ENCODE measurements at regions not wholly inside any gene's neighbourhood (a gene's known extent, or its start where the extent isn't known, plus 50 kb on each side); places are given as distances from the start of the nearest gene placed in this dataset.

DNA sequence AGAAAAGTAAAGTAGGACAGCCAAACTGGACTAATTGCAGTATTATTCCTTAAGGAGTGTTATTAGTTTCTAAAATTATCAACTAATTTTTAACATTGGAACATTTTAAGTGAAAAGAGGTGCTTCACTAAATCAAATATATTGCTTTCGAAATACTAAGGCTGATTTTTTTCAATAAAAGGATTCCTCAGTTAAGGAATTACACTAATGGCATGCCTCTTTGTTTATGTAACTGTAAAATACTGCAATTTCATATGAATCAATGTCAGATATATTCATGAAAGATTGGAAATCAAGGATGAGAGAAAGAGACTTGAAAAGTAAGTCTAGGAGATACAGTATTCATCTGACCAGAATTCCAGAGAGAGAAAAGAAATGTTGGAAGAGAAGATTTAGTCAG is 129.8 kb downstream of the TANC2 start:
- peaks cover 2% of the 10 kb centered on the region for H3K9me3 Mint-ChIP-seq
- H3K4me3 Mint-ChIP-seq: no peak overlapping the region
- peaks cover 4% of the 10 kb centered on the region for H3K36me3 Mint-ChIP-seq
- no peak overlapping the region for H3K27ac Mint-ChIP-seq
- DNase-seq: no peak
- H3K4me1 Mint-ChIP-seq: no peaks in the 10 kb centered on the region
- H3K27me3 Mint-ChIP-seq: no peaks in the 10 kb centered on the region

DNA sequence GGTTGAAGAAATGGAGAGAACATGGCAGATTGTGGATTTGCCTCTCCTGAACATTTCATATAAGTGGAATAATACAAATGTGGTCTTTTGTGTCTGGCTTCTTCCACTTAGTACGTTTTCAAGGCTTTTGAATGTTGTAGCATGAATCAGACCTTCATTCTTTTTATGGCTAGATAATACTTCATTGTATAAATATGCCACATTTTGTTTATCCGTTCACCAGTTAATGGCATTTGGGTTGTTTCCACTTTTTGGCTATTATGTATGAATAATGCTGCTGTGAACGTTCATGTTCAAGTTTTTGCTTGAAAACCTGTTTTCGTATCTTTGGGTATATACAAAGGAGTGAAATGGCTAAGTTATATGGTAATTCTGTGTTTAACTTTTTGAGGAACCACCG is 130.4 kb downstream of the TANC2 start:
- Mint-ChIP-seq H3K36me3 (peaks cover 5% of the 10 kb centered on the region), H3K27ac (no peak overlapping the region), H3K9me3 (no peaks in the 10 kb centered on the region), H3K4me3 (no peak overlapping the region), H3K4me1 (no peaks in the 10 kb centered on the region), H3K27me3 (no peaks in the 10 kb centered on the region)
- DNase-seq: no peak

DNA sequence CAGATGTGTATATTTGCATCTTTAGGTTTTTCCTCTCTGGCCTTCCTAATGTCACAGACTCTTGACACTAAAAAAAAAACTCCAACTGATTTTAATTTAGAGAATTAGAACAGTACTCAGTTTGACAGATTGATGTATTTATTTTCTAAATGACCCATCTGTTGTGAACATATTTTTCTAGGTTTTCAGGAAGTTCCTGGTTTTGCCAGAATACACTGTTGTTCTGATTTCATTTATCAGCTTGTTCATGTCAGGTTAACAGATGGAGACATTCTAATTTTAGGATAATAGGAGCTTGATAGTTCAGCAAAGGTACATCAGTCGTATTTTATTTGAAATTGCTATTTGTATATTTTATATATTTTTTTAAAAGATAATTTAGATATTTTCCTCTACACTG is 133.4 kb downstream of the TANC2 start:
- H3K4me1 Mint-ChIP-seq: no peaks in the 10 kb centered on the region
- H3K4me3 Mint-ChIP-seq: no peak overlapping the region
- no peaks in the 10 kb centered on the region for H3K9me3 Mint-ChIP-seq
- H3K36me3 Mint-ChIP-seq: peaks cover 9% of the 10 kb centered on the region
- no peak for DNase-seq
- no peaks in the 10 kb centered on the region for H3K27me3 Mint-ChIP-seq
- no peak overlapping the region for H3K27ac Mint-ChIP-seq

DNA sequence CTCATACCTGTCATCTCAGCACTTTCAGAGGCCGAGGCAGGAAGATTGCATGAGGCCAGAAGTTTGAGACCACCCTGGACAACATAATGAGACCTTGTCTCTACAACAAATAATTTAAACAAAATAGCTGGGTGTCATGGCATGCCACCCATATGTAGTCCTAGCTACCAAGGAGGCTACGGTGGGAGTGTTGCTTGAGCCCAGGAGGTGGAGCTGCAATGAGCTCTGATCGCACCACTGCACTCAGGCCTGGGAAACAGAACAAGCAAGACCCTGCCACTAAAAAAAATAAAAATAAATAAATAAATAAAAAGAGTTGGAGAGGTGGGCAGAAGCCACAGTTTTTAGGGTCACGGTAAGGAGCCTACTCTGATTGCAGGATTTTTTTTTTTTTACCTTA is 136.0 kb downstream of the TANC2 start:
- no peaks in the 10 kb centered on the region for H3K4me1 Mint-ChIP-seq

DNA sequence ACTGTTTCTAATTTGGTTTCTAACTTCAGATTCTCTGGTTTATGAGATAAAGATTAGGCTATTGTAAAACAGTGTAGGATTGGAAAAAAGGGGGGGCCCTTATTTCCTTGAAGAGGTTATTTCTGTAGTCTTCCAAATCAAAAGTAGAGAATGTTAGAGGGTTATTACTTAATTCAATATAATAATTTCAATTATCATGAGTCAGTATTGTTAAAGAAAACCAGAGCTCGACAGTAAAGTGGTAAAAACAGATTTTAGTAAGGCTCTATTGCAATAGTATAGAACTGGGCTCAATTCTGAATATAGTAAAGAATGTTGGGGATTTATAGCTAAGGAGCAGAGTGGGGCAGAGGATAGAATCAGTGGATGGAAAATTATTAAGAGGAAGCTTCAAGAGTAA is 140.0 kb downstream of the TANC2 start:
- Mint-ChIP-seq H3K4me1 (no peaks in the 10 kb centered on the region), H3K9me3 (no peaks in the 10 kb centered on the region), H3K4me3 (no peak overlapping the region), H3K27me3 (no peaks in the 10 kb centered on the region), H3K27ac (no peak overlapping the region), H3K36me3 (peaks cover 5% of the 10 kb centered on the region)
- no peak for DNase-seq

More for the DNA sequence above, 136.0 kb downstream of the TANC2 start:
- H3K9me3 Mint-ChIP-seq: no peaks in the 10 kb centered on the region
- H3K36me3 Mint-ChIP-seq: peaks cover 5% of the 10 kb centered on the region
- no peak overlapping the region for H3K27ac Mint-ChIP-seq
- H3K4me3 Mint-ChIP-seq: no peak overlapping the region
- no peaks in the 10 kb centered on the region for H3K27me3 Mint-ChIP-seq
- DNase-seq: no peak

DNA sequence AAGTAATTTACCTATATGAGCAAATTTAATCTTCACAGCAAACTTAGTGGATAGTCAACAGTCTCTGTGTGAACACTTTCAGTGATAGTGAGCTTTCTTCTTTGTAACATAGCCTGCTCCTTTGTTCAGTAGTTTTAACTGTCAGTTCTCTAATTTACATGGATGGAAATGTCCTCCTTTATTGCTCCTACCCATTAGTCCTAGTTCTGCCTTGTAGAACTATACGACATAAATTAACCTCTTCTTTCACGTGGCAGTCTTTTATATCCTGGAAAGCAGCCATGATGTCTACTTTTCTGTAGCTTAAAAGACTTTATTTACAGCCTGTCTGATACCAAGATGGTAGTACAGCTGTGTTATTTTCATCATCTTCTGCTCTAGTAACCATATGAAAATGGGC is 143.6 kb downstream of the TANC2 start:
- Mint-ChIP-seq H3K4me3 (no peak overlapping the region), H3K27me3 (no peaks in the 10 kb centered on the region), H3K27ac (no peak overlapping the region), H3K4me1 (no peaks in the 10 kb centered on the region), H3K36me3 (no peaks in the 10 kb centered on the region), H3K9me3 (no peaks in the 10 kb centered on the region)
- no peak for DNase-seq

DNA sequence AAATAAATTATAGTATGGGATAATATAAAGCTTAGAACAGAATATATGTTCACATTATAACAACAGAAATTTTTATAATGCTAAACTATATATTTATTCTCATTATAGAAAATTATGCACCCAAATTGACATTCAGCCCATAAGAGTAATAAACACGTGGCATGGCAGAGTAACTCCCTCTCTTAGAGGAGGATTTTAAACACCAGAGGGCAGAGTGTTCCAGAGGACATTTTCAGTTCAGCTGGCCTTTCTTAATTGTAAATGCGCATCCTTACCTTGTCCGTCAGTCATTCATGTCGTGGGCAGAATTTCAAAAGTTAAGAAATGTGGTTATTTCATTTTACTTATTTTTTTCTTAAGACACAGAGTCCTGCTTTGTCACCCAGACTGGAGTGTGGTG is 147.1 kb downstream of the TANC2 start:
- Mint-ChIP-seq H3K36me3 (no peaks in the 10 kb centered on the region), H3K9me3 (no peaks in the 10 kb centered on the region), H3K4me1 (no peaks in the 10 kb centered on the region), H3K4me3 (no peak overlapping the region), H3K27ac (no peak overlapping the region), H3K27me3 (no peaks in the 10 kb centered on the region)
- DNase-seq: no peak

DNA sequence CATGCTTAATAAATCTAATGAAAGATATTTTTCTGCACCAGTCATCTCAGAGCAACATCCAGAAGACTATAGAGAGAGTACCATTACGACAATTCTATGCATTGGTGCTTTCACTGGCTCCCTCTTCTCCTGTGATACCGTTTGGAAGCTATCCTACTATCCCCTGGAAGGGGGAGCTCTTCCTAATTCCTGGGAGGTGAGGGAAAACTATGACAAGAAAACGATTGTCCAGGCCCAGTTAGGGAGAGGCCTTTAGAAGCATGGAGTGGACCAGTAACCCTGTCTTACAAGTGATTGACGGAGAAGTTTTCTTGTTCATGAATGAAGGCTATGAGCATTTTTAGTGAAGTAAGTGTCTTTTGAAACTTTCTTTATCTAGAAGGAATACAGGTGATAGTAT is 150.2 kb downstream of the TANC2 start:
- Mint-ChIP-seq H3K4me3 (no peak overlapping the region), H3K9me3 (no peaks in the 10 kb centered on the region), H3K27ac (no peak overlapping the region), H3K4me1 (no peaks in the 10 kb centered on the region), H3K36me3 (no peaks in the 10 kb centered on the region), H3K27me3 (no peaks in the 10 kb centered on the region)
- DNase-seq: no peak

DNA sequence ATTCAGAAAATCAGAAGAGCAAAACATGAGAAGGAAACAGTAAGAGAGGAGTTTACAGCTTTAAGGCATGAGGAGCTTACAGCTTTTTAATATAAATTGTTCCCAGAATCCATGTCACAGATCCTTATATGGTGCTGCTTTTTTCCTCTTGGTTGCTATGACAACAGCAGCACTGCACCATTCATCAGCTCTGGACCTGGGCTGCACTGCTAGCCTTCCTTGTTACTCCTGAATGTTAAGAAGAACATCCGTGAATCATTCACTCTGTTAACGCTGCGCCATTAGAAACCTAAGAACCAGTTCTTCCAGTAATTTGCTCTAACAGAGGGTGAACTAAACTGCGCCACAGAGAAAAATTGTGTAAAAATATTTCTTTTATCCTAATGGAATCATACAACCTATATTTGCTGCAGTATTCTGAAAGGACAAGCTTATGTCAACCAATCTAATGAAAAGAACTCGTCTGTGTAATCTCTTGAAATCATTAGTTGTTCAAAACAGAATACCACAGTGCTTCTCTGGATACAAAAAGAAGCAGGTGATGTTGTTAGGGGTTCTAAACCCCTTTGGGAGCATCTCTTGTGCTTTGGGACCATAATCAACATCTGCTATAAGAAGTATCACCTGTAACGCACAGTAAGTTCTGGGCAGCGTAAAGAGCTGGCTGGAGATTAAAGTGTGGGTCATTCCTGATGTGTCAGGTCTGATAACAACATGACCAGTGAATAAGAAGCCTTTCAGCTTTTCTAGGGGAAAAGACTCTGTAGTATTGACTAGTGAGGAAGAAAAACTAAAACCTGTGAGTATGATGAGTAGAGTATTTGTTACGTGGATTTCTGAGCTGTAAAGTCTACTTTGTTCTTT is 151.2 kb downstream of the TANC2 start:
- Mint-ChIP-seq H3K27ac (no peak overlapping the region), H3K36me3 (no peaks in the 10 kb centered on the region), H3K9me3 (no peaks in the 10 kb centered on the region), H3K4me1 (no peaks in the 10 kb centered on the region), H3K27me3 (no peaks in the 10 kb centered on the region), H3K4me3 (no peak overlapping the region)
- no peak for DNase-seq

DNA sequence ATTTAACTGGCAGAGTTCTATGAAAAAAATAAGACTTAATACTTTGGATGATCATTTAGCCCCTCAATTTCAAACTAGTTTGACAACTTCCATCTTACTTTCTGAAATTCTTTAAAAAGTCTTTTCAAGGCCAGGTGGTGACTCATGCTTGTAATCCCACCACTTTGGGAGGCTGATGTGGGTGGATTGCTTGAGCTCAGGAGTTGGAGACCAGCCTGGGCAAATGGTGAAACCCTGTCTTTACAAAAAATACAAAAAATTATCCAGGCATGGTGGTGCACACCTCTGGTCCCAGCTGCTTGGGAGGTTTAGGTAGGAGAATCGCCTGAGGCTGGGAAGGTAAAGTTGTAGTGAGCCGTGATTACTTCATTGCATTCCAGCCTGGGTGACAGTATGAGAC is 154.4 kb downstream of the TANC2 start:
- Mint-ChIP-seq H3K9me3 (no peaks in the 10 kb centered on the region), H3K4me1 (no peaks in the 10 kb centered on the region), H3K4me3 (no peak overlapping the region), H3K36me3 (no peaks in the 10 kb centered on the region), H3K27ac (no peak overlapping the region), H3K27me3 (no peaks in the 10 kb centered on the region)
- no peak for DNase-seq

DNA sequence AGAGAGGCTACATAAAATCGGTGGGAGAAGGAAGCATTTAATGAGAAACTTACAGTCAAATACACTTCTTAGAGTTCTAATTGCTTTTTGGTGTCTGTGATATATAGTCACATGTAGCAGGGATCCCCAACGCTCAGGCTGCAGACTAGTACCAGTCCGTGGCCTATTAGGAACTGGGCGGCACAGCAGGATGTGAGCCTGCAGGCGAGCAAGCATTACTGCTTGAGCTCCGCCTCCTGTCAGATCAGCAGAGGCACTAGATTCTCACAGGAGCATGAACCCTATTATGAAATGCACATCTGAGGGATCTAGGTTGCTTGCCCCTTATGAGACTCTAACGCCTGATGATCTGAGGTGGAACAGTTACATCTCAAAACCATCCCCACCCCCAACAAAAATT is 158.5 kb downstream of the TANC2 start:
- Mint-ChIP-seq H3K36me3 (no peaks in the 10 kb centered on the region), H3K27me3 (no peaks in the 10 kb centered on the region), H3K9me3 (no peaks in the 10 kb centered on the region), H3K27ac (no peak overlapping the region), H3K4me1 (no peaks in the 10 kb centered on the region), H3K4me3 (no peak overlapping the region)
- no peak for DNase-seq

DNA sequence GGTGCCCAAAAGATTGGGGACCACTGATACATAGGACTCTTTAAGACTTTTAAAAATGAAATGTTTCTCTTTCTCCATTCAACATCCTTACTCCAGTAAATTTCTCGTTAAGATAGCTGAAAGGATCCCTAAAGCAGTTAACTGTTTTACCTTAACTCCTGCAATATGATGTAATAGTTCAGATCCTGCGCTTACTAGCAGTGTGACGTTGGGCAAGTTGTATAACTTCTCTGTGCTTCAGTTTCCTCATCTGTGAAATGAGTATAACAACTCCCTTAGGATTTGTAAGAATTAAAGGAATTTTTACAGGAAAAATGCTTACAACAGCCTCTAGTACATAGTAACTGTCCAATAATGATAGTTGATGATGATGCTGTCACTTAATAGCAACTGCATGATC is 158.9 kb downstream of the TANC2 start:
- Mint-ChIP-seq H3K4me1 (no peaks in the 10 kb centered on the region), H3K4me3 (no peak overlapping the region), H3K27ac (no peak overlapping the region), H3K9me3 (no peaks in the 10 kb centered on the region), H3K27me3 (no peaks in the 10 kb centered on the region), H3K36me3 (no peaks in the 10 kb centered on the region)
- DNase-seq: no peak

DNA sequence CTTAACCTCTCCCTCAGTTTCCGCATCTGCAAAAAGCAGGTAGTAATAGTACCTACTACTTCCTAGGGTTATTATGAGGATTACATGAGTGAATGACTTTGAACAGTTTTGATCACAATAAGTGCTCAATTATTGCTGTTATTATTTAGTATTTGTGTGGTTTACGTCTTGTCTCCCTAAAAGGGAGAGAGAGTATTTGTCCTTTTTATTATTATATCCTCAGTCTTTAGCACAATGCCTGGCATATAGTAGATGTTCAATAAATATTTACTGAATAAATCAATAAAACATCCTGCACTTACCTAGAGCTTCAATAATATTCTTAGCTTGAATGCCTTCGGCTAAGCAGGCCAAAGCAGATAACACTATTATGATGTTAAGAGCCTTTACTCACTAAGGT is 160.0 kb downstream of the TANC2 start:
- H3K9me3 Mint-ChIP-seq: no peaks in the 10 kb centered on the region
- no peak for DNase-seq
- no peak overlapping the region for H3K4me3 Mint-ChIP-seq
- no peaks in the 10 kb centered on the region for H3K36me3 Mint-ChIP-seq
- H3K27ac Mint-ChIP-seq: no peak overlapping the region
- H3K4me1 Mint-ChIP-seq: no peaks in the 10 kb centered on the region
- no peaks in the 10 kb centered on the region for H3K27me3 Mint-ChIP-seq

DNA sequence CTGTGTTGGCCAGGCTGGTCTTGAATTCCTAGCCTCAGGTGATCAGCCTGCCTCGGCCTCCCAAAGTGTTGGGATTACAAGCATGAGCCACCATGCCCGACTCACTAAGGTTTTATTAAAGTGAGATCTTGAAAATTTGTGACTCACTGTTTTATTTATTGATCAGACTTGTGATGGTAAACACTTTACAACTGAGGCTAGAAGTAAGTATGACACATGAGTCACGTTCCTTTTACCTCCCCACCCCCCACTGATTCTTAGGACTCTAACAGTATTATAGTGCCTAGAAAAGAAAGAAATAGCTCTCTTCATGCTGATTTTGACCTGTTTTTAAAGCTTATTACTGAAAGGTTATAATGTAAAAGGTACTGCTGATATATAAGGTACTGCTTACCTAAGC is 160.6 kb downstream of the TANC2 start:
- DNase-seq: no peak
- Mint-ChIP-seq H3K9me3 (no peaks in the 10 kb centered on the region), H3K27ac (no peak overlapping the region), H3K27me3 (no peaks in the 10 kb centered on the region), H3K4me3 (no peak overlapping the region), H3K36me3 (no peaks in the 10 kb centered on the region), H3K4me1 (no peaks in the 10 kb centered on the region)

DNA sequence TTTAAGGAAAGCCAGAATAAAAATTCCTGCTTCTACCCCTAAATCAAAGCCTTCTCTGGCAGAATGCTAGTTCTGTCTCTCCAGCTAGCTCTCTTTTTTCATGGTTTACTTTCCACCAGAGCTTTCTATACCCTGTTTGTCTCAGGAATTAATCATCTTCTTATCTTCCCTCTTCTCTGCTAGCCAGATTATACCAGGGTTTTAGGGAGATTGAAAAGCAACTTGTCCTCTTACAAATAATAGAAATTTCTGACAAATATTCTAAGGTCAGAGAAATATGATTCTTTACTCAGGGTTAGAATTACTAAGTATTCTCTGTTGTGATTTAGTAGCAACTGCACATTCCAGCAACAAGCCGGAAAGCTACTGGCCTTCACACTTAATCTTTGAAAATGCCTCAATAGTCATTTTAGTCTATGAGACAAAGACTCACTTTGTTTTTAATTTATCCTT is 166.4 kb downstream of the TANC2 start:
- H3K4me1 Mint-ChIP-seq: peaks cover 2% of the 10 kb centered on the region
- no peak for DNase-seq

DNA sequence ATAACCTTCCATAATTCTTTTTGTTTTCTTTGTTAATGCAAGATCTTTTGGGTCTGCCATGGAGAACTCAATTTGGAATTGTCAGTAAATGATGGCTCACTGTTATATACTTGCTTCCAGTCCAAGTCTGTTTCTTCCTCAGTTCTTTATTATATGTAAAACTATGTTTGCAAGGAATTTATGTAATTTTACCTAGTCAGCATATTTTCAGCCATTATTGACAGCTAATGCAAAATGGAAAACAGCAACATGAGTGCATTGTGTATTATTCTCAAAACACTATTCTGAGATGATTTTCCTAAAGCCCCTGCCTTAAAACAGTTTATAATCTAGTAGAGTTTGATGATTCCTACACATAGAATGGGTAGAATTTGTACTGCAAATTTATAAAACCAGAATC is 167.5 kb downstream of the TANC2 start:
- no peak overlapping the region for H3K4me3 Mint-ChIP-seq
- H3K27ac Mint-ChIP-seq: no peak overlapping the region
- no peaks in the 10 kb centered on the region for H3K27me3 Mint-ChIP-seq
- H3K4me1 Mint-ChIP-seq: peaks cover 2% of the 10 kb centered on the region
- no peaks in the 10 kb centered on the region for H3K9me3 Mint-ChIP-seq
- H3K36me3 Mint-ChIP-seq: no peaks in the 10 kb centered on the region
- DNase-seq: no peak

More for the DNA sequence above, 166.4 kb downstream of the TANC2 start:
- Mint-ChIP-seq H3K9me3 (no peaks in the 10 kb centered on the region), H3K36me3 (no peaks in the 10 kb centered on the region), H3K4me3 (no peak overlapping the region), H3K27ac (no peak overlapping the region), H3K27me3 (no peaks in the 10 kb centered on the region)
